Loucy (cell line): ENCODE measurements at regions not wholly inside any gene's neighbourhood (a gene's known extent, or its start where the extent isn't known, plus 50 kb on each side); places are given as distances from the start of the nearest gene placed in this dataset.

Source experiments
- CTCF ChIP-seq: fragments of 200-600 bp; sonication (generic); conservative IDR thresholded peaks from 2 replicates; pipeline ENCODE4 v1.5.1; 2014; ENCODE audit warnings: mild to moderate bottlenecking, antibody characterized with exemption, low read length
- EZH2phosphoT487 ChIP-seq: fragments of 200-600 bp; IDR thresholded peaks from 2 replicates; pipeline ENCODE4 v1.6.1; 2018; ENCODE audit warnings: antibody characterized with exemption, mild to moderate bottlenecking, moderate library complexity, borderline replicate concordance

- TF ChIP-seq CTCF (no peak), EZH2phosphoT487 (no peak)
Measured at GRCh38 chr18:7307526-7307925, 76.6 kb downstream of the LRRC30 start.
